ENCODE measurements at regions not wholly inside any gene's neighbourhood (a gene's known extent, or its start where the extent isn't known, plus 50 kb on each side); places are given as distances from the start of the nearest gene placed in this dataset.
"Not testable (repeated sequence)": the region's sequence is repeated elsewhere in the genome, so short reads cannot be mapped to it uniquely, and the experiment has no call there.

GRCh38 chr20:22949331-22950109 is 85.6 kb upstream of the SSTR4 start:
- DNase-seq, result no peak

GRCh38 chr20:22951966-22952365 is 83.1 kb upstream of the SSTR4 start:
- DNase-seq, result no peak

- no peak for DNase-seq
Observed at GRCh38 chr20:22954661-22955060, 80.5 kb upstream of the SSTR4 start.

GRCh38 chr20:22958390-22958789 is 76.7 kb upstream of the SSTR4 start:
- DNase-seq, result no peak

DNA sequence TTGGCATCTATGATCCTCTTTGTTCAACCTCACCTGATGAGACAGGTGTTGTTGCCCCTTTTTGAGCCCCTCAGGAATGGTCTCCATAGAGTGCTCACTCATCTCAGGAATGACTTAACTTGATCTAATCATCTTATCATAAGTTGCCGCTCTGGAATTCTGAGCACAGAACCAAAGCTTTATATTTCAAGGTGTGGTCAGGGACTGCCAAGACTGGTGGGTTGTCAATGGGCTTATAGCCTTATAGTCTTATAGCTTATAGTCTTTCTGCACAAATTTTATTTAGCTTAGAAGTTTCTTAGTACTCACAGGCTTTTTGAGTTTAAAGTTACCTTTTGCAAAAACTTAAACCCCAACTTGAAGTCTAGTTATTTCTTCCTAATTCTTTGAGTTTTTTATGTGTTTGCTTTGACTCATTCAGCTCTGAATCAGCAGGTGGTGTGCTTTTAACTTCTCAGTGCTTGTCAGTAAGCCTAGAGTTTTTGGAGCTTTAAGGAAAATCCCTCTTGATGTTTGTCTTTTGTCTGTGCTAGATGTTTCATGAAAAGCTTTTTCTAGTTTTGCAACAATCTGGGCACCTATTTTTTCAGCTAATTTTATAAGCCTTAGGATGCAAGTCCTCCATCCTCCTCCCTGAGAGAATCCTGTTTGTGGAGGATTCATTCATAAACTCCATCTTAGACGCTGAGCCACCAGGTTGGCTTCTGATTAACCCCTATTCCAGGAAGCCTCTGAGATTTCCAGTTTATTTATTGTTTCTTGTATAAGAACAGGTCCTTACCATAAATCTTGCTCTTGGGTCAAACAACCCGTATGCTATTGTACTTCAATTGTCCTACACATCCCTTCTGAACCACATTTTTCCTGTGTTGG is 72.3 kb upstream of the SSTR4 start:
- no peak for DNase-seq

GRCh38 chr20:22963581-22963980 is 71.5 kb upstream of the SSTR4 start:
- DNase-seq, result no peak

DNA sequence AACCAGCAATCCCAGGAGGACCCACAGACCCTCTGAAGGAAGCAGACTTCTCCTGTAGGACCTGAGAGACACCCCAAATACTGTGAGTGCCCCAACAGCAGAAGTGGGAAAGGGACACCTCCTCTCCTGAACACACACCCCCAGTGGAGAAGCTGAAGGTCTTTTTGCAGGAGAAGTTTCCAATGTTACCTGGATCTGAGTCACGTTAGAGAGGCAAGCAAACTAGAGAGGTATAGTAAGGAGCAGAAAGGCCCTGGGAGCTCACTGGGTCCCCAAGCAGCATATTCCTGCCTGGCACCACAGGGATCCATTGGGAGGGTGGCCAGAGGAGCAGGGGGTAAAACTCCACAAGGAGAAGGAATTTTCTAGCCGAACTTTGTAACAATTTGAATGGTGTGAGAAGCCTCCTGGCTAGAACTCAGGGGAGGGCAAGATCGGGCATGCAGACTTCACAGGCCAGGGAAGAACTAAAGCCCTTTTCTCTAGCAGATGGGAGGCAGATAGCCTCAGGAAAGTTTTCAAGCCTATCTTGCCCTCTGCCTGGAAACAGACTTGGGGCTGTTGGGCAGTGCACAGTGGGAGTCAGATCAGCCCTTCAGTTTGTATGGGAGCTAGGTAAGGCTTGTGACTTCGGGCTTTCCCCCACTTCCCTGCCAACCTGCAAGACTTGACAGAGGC is 68.2 kb upstream of the SSTR4 start:
- no peak for DNase-seq

DNA sequence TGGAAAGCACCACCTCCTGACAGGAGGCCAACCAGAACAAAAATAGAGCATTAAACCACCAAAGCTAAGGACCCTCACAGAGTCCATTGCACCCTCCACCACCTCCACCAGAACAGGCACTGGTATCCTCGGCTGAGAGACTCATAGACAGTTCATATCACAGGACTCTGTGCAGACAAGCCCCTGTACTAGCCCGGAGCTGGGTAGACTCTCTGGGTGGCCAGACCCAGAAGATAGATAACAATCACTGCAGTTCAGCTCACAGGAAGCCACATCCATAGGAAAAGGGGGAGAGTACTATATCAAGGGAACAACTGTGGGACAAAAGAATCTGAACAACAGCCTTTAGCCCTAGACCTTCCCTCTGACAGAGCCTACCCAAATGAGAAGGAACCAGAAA is 67.4 kb upstream of the SSTR4 start:
- DNase-seq, result not testable (repeated sequence)

- not testable (repeated sequence) for DNase-seq
Observed at GRCh38 chr20:22969031-22969430, 66.1 kb upstream of the SSTR4 start.

DNA sequence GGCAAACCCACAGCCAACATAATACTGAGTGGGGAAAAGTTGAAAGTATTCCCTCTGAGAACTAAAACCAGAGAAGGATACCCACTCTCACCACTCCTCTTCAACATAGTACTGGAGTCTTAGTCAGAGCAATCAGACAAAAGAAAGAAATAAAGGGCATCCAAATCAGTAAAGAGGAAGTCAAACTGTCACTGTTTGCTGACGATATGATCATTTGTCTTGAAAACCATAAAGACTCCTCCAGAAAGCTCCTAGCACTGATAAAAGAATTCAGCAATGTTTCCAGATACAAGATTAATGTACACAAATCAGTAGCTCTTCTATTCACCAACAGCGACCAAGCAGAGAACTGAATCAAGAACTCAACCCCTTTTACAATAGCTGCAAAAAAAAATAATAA is 64.0 kb upstream of the SSTR4 start:
- DNase-seq, result not testable (repeated sequence)

- DNase-seq, result no peak
Observed at GRCh38 chr20:22974354-22974753, 60.8 kb upstream of the SSTR4 start.

DNA sequence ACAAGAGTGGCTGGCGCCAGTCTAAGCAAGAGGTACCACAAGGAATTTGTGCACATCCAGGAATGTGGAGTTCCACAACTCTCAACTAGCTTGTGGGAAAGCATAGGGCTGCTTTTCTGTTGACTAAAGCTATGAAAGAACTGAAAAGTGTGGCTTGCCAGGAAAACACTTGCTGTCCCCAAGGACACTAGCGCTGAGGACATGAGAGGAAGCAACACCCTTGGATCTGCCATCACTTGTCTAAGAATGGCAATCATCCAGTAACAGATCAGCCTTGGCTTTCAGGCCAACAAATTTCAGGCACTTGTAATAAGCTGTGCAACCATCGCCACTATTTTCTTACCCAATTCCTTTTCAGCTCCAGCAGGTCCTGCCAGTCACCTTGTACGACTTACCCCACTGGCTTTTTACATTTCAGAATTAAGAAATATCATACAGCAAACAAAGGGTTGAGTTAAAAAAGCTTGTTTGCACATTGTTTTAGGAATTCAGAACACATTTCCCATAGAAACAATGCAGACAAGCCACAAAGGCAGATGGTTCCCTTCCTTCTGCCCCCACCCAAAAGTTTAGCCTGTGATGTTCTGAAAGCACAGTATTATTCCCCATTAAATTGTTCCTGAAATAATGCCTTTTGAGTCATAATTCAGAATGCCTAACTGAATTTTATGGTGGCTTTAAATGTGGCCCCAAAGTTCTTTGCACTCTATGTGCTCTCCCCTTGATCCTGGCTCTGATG is 57.9 kb upstream of the SSTR4 start:
- no peak for DNase-seq

DNA sequence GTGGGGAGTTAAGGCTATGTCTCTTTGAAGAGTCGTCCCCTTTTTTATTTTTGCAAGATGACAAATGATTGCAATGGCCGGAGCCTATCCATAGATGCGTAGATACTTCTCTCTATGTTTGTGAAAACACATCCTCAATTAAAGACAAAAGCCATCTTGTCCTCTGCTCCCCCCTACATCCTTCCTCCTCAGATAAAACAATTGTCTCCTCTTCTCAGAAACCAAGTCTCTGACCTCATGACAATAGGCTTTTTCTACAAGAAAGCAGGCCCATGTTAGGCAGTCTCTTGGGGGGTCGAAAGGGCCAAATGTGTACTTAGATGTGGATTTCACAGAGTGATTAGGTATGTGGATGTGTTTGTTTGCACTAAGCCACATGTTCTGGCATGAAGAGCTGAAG is 51.1 kb upstream of the SSTR4 start:
- DNase-seq, result no peak

- DNase-seq, result no peak
Observed at GRCh38 chr20:22984606-22985005, 50.5 kb upstream of the SSTR4 start.

GRCh38 chr20:22985239-22985778 is 49.8 kb upstream of the SSTR4 start:
- no peak for DNase-seq

All from renal pelvis (tissue), 1 donor.